H9 (cell line): ENCODE measurements at regions not wholly inside any gene's neighbourhood (a gene's known extent, or its start where the extent isn't known, plus 50 kb on each side); places are given as distances from the start of the nearest gene placed in this dataset.

Experiments used
- DNase-seq: peaks from one replicate; pipeline ENCODE4 v3.0.0-alpha.2; 2017
- H2AFZ ChIP-seq: one replicate; pipeline ENCODE4 v1.6.1; 2013; ENCODE audit warnings: mild to moderate bottlenecking, low read length, control low read depth, moderate library complexity
- H2AK5ac ChIP-seq: 2 replicates; pipeline ENCODE4 v1.6.1; 2013; ENCODE audit warnings: low read length, control low read depth, mixed read lengths; ENCODE audit not compliant: insufficient read length
- H2BK120ac ChIP-seq: one replicate; pipeline ENCODE4 v1.6.1; 2013; ENCODE audit warnings: low read depth, mild to moderate bottlenecking, low read length, control low read depth, inconsistent platforms; ENCODE audit not compliant: poor library complexity, severe bottlenecking
- H2BK12ac ChIP-seq: 2 replicates; pipeline ENCODE4 v1.6.1; 2013; ENCODE audit warnings: low read length, control low read depth, mixed read lengths, low read depth; ENCODE audit not compliant: insufficient read length
- H2BK15ac ChIP-seq: 2 replicates; pipeline ENCODE4 v1.6.1; 2013; ENCODE audit warnings: low read depth, low read length, control low read depth
- H2BK20ac ChIP-seq: one replicate; pipeline ENCODE4 v1.6.1; 2013; ENCODE audit warnings: low read depth, mild to moderate bottlenecking, low read length, control low read depth, inconsistent platforms; ENCODE audit not compliant: poor library complexity, severe bottlenecking
- H2BK5ac ChIP-seq: 2 replicates; pipeline ENCODE4 v1.6.1; 2013; ENCODE audit warnings: low read length, control low read depth, mixed read lengths; ENCODE audit not compliant: insufficient read length
- H3K14ac ChIP-seq: 2 replicates; pipeline ENCODE4 v1.6.1; 2013; ENCODE audit warnings: low read length, control low read depth; ENCODE audit not compliant: insufficient read depth
- H3K18ac ChIP-seq: 2 replicates; pipeline ENCODE4 v1.6.1; 2013; ENCODE audit warnings: low read depth, mild to moderate bottlenecking, mixed read lengths, low read length, control low read depth; ENCODE audit not compliant: insufficient read length
- H3K23ac ChIP-seq: 2 replicates; pipeline ENCODE4 v1.6.1; 2013; ENCODE audit warnings: low read length, control low read depth, mixed read lengths, low read depth; ENCODE audit not compliant: insufficient read length
- H3K23me2 ChIP-seq: 2 replicates; pipeline ENCODE4 v1.6.1; 2013; ENCODE audit warnings: low read depth, mild to moderate bottlenecking, mixed read lengths, low read length, control low read depth; ENCODE audit not compliant: insufficient read length, poor library complexity, severe bottlenecking
- H3K27ac ChIP-seq: 2 replicates; pipeline ENCODE4 v1.5.1; 2013; ENCODE audit warnings: low read length, control low read depth, mixed read lengths, low read depth; ENCODE audit not compliant: insufficient read length
- H3K27me3 ChIP-seq: 2 replicates; pipeline ENCODE4 v1.6.1; 2013; ENCODE audit warnings: low read length, control low read depth, inconsistent platforms; ENCODE audit not compliant: insufficient read depth
- H3K4ac ChIP-seq: 2 replicates; pipeline ENCODE4 v1.6.1; 2013; ENCODE audit warnings: low read depth, mild to moderate bottlenecking, control low read depth, inconsistent platforms, low read length, moderate library complexity
- H3K4me1 ChIP-seq: 2 replicates; pipeline ENCODE4 v1.6.1; 2013; ENCODE audit warnings: low read length, control low read depth, inconsistent platforms; ENCODE audit not compliant: insufficient read depth
- H3K4me2 ChIP-seq: 2 replicates; pipeline ENCODE4 v1.6.1; 2013; ENCODE audit warnings: low read length, control low read depth, mixed read lengths; ENCODE audit not compliant: insufficient read length, insufficient read depth
- H3K56ac ChIP-seq: 2 replicates; pipeline ENCODE4 v1.6.1; 2013; ENCODE audit warnings: low read depth, mild to moderate bottlenecking, mixed read lengths, low read length, control low read depth; ENCODE audit not compliant: insufficient read length
- H3K79me1 ChIP-seq: 2 replicates; pipeline ENCODE4 v1.6.1; 2013; ENCODE audit warnings: low read depth, mild to moderate bottlenecking, moderate library complexity, low read length, control low read depth, inconsistent platforms; ENCODE audit not compliant: insufficient read depth, poor library complexity, severe bottlenecking
- H3K79me2 ChIP-seq: 2 replicates; pipeline ENCODE4 v1.6.1; 2013; ENCODE audit warnings: low read length, control low read depth, inconsistent platforms; ENCODE audit not compliant: insufficient read depth
- H3K9ac ChIP-seq: 2 replicates; pipeline ENCODE4 v1.6.1; 2013; ENCODE audit warnings: low read length, control low read depth, mixed read lengths; ENCODE audit not compliant: insufficient read length; ENCODE audit errors: extremely low read depth
- H3K9me3 ChIP-seq: one replicate; pipeline ENCODE4 v1.6.1; 2013; ENCODE audit warnings: low read depth, low read length, inconsistent platforms; ENCODE audit not compliant: control insufficient read depth
- H3T11ph ChIP-seq: one replicate; pipeline ENCODE4 v1.6.1; 2013; ENCODE audit warnings: mild to moderate bottlenecking, low read length, control low read depth, inconsistent platforms
- H4K20me1 ChIP-seq: one replicate; pipeline ENCODE4 v1.6.1; 2013; ENCODE audit not compliant: control insufficient read depth, insufficient read length, insufficient read depth
- H4K5ac ChIP-seq: 2 replicates; pipeline ENCODE4 v1.6.1; 2013; ENCODE audit warnings: low read depth, mild to moderate bottlenecking, mixed read lengths, low read length, control low read depth; ENCODE audit not compliant: insufficient read length
- H4K8ac ChIP-seq: replicated peaks from 2 replicates; pipeline ENCODE4 v1.6.1; 2013; ENCODE audit warnings: low read length, control low read depth, mixed read lengths, low read depth; ENCODE audit not compliant: insufficient read length
- H4K91ac ChIP-seq: 2 replicates; pipeline ENCODE4 v1.6.1; 2013; ENCODE audit warnings: low read depth, mild to moderate bottlenecking, moderate library complexity, mixed read lengths, low read length, control low read depth; ENCODE audit not compliant: insufficient read length
- H3K27ac Mint-ChIP-seq, 3 experiments: 2 replicates in 2 of 3; 3 replicates in 1 of 3; pipeline ENCODE4 v1.8.0; 2020 to 2021; ENCODE audit warnings: mixed read lengths in 3 of 3, mild to moderate bottlenecking in 1 of 3, moderate library complexity in 1 of 3
- H3K27me3 Mint-ChIP-seq: 2 replicates; pipeline ENCODE4 v1.8.0; 2021; ENCODE audit warnings: low read depth, mild to moderate bottlenecking, moderate library complexity, mixed read lengths
- H3K36me3 Mint-ChIP-seq, 3 experiments: 2 replicates in 2 of 3; 3 replicates in 1 of 3; pipeline ENCODE4 v1.8.0; 2020 to 2021; ENCODE audit warnings: low read depth in 3 of 3, mixed read lengths in 3 of 3; ENCODE audit not compliant: insufficient read depth in 1 of 3
- H3K4me1 Mint-ChIP-seq, 2 experiments: 2 replicates each; pipeline ENCODE4 v1.8.0; 2020; ENCODE audit warnings: mixed read lengths in 2 of 2
- H3K4me3 Mint-ChIP-seq, 2 experiments: 2 replicates in 1 of 2; 3 replicates in 1 of 2; pipeline ENCODE4 v1.8.0; 2020 to 2021; ENCODE audit warnings: mild to moderate bottlenecking in 2 of 2, mixed read lengths in 2 of 2, moderate library complexity in 1 of 2
- H3K9me3 Mint-ChIP-seq, 2 experiments: 2 replicates in 1 of 2; 3 replicates in 1 of 2; pipeline ENCODE4 v1.8.0; 2020; ENCODE audit warnings: mild to moderate bottlenecking in 2 of 2, mixed read lengths in 2 of 2, moderate library complexity in 1 of 2
- WGBS: extraction: QIAGEN DNeasy Blood & Tissue Kit; methylation state at CpG from one replicate; pipeline ENCODE4 v1.1.7; 2013; ENCODE audit warnings: missing lambda C conversion rate, low lambda C conversion rate, mixed read lengths; ENCODE audit not compliant: insufficient read length; ENCODE audit errors: extremely low coverage; 5-methylcytosine and 5-hydroxymethylcytosine counted together
- TF ChIP-seq, protein P1 (sequence below): fragments of 200-600 bp; sonication (generic); conservative IDR thresholded peaks from 3 replicates; pipeline ENCODE4 v1.8.0; 2021; ENCODE audit warnings: antibody characterized with exemption, mild to moderate bottlenecking

DNA sequence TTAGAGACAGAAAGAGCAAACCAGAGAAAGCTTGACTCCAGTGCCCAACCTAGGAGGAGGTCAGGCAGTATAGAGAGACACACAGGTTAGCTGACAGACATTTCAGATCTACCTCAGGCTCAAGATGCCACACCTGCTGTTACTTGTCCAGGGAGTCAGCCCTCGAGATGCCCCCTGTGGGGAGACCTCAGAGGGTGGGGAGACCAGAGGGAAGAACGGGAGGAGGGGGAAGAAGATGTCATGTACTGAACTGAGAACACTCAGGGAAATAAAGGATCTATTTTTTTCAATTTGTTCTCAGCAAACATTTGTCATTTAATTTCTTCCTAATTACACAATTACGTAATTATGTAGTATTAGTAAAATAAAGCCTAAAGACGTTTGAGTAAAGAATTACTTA lies 196.3 kb upstream of the CADM1 start:
- H3K27me3 Mint-ChIP-seq: peaks cover 17% of the 10 kb centered on the region
- H2BK20ac ChIP-seq: no peak overlapping the region
- H3K79me1 ChIP-seq: no peaks in the 10 kb centered on the region
- H4K8ac ChIP-seq: no peak overlapping the region
- no peak overlapping the region for H3K27ac Mint-ChIP-seq
- H3K4me1 ChIP-seq: no peaks in the 10 kb centered on the region
- no peak overlapping the region for H4K5ac ChIP-seq
- H3K9ac ChIP-seq: no peak overlapping the region
- H3K14ac ChIP-seq: no peak overlapping the region
- WGBS: 100% methylated on average over 1 of the region's 4 CpGs
- H4K20me1 ChIP-seq: no peaks in the 10 kb centered on the region
- TF ChIP-seq, protein P1, sequence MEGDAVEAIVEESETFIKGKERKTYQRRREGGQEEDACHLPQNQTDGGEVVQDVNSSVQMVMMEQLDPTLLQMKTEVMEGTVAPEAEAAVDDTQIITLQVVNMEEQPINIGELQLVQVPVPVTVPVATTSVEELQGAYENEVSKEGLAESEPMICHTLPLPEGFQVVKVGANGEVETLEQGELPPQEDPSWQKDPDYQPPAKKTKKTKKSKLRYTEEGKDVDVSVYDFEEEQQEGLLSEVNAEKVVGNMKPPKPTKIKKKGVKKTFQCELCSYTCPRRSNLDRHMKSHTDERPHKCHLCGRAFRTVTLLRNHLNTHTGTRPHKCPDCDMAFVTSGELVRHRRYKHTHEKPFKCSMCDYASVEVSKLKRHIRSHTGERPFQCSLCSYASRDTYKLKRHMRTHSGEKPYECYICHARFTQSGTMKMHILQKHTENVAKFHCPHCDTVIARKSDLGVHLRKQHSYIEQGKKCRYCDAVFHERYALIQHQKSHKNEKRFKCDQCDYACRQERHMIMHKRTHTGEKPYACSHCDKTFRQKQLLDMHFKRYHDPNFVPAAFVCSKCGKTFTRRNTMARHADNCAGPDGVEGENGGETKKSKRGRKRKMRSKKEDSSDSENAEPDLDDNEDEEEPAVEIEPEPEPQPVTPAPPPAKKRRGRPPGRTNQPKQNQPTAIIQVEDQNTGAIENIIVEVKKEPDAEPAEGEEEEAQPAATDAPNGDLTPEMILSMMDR: no peak
- no peaks in the 10 kb centered on the region; the same call in 1 of the 2 replicates for H3K27me3 ChIP-seq
- H3K9me3 ChIP-seq: no peaks in the 10 kb centered on the region
- DNase-seq: no peak
- peaks cover 8 to 14% of the 10 kb centered on the region in 2 experiments; a peak in 4 of 5 replicates for H3K9me3 Mint-ChIP-seq
- H3K27ac ChIP-seq: no peak overlapping the region
- no peak overlapping the region for H2BK15ac ChIP-seq
- H3K18ac ChIP-seq: no peak overlapping the region
- no peak overlapping the region for H3K4me3 Mint-ChIP-seq
- no peak overlapping the region for H3K4ac ChIP-seq
- H2AFZ ChIP-seq: no peak overlapping the region
- no peak overlapping the region for H3K56ac ChIP-seq
- no peaks in the 10 kb centered on the region for H3K79me2 ChIP-seq
- H3T11ph ChIP-seq: no peak overlapping the region
- H3K23ac ChIP-seq: no peak overlapping the region
- H3K23me2 ChIP-seq: no peaks in the 10 kb centered on the region
- H2AK5ac ChIP-seq: no peak overlapping the region
- no peak overlapping the region for H2BK120ac ChIP-seq
- H4K91ac ChIP-seq: no peak overlapping the region
- H3K4me1 Mint-ChIP-seq: peaks cover 9 to 20% of the 10 kb centered on the region in 2 experiments
- H2BK5ac ChIP-seq: no peak overlapping the region
- H2BK12ac ChIP-seq: no peak overlapping the region
- peaks cover 0 to 10% (median 1%) of the 10 kb centered on the region in 3 experiments; a peak in 4 of 7 replicates for H3K36me3 Mint-ChIP-seq
- H3K4me2 ChIP-seq: no peak overlapping the region
